Endothelial cell of umbilical vein (primary cell): ENCODE measurements at regions not wholly inside any gene's neighbourhood (a gene's known extent, or its start where the extent isn't known, plus 50 kb on each side); places are given as distances from the start of the nearest gene placed in this dataset.

Experiments used
- CTCF ChIP-seq, 2 donors: IDR thresholded peaks; 1 replicate in 1 of 2; 2 replicates in 1 of 2; pipeline ENCODE4 v1.5.1; 2011; ENCODE audit warnings: low read length in 2 of 2, mild to moderate bottlenecking in 2 of 2, moderate library complexity in 2 of 2, control low read depth in 1 of 2, inconsistent platforms in 1 of 2, low read depth in 1 of 2; ENCODE audit not compliant: insufficient read depth in 1 of 2; ENCODE audit errors: extremely low read depth in 1 of 2
- POLR2A ChIP-seq: IDR thresholded peaks from 2 replicates; pipeline ENCODE4 v1.6.1; 2012; ENCODE audit warnings: low read depth, mild to moderate bottlenecking, control low read depth, low read length
- TF ChIP-seq, protein P1 (sequence below): IDR thresholded peaks from 2 replicates; pipeline ENCODE4 v1.6.1; 2011; ENCODE audit not compliant: insufficient read depth, insufficient read length

DNA sequence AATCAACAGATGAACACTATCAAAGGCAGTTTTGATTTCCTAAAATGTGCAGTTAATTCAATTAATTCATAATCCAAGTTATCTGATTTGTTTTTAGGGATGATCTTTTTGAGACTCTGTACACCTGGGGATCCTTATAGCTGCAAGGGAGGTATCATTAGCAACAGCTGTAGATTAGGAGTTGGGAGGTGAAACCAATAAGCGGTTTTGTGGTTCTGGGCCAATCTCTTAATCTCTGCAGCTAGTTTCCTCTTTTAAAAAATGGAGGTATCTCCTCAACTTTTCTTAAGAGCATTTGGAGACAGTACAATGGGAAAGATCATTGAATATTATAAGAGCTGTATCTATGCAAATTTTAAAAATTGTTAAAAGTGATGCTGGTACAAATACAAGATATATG, 126.0 kb downstream of the MC4R start:
- TF ChIP-seq POLR2A (no peak), CTCF (IDR thresholded peaks at IDR 0.05; ENCODE audit: extremely low read depth in 1 of 2, insufficient read depth in 1 of 2, low read depth in 1 of 2, low read length in 2 of 2) (no peak)
- TF ChIP-seq, protein P1, sequence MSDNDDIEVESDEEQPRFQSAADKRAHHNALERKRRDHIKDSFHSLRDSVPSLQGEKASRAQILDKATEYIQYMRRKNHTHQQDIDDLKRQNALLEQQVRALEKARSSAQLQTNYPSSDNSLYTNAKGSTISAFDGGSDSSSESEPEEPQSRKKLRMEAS = no peak
